ENCODE measurements at regions not wholly inside any gene's neighbourhood (a gene's known extent, or its start where the extent isn't known, plus 50 kb on each side); places are given as distances from the start of the nearest gene placed in this dataset.

DNA sequence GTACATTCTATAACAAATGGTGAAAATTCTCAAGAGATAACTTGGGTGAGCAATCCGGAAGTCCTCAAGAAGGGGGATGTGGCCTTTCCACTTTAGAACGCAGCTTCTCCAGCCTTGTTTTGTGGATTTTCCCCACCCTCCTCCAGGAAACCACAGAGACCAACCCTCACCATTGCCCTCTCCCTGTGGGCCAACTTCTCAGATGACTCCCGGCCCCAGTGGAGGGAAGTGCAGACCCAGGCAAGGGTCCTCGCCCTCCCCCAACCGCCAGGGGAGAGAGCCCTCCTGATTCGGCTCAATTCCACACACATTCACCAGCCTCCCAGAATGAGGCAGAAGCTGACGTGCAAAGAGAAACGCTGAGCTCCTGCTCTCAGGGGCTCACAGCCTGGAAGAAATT lies 277.2 kb downstream of the EIPR1 start:
- 61% methylated on average over 8 of the region's 8 CpGs; no CpG with 5 or more reads in 1 of the 2 donors for WGBS, 2 donors (ENCODE audit: low coverage in 1 of 2)
- intact Hi-C loops (cut with DNase I; ENCODE audit: low total_unique reads), result no loop called here
- TF ChIP-seq, protein P1, sequence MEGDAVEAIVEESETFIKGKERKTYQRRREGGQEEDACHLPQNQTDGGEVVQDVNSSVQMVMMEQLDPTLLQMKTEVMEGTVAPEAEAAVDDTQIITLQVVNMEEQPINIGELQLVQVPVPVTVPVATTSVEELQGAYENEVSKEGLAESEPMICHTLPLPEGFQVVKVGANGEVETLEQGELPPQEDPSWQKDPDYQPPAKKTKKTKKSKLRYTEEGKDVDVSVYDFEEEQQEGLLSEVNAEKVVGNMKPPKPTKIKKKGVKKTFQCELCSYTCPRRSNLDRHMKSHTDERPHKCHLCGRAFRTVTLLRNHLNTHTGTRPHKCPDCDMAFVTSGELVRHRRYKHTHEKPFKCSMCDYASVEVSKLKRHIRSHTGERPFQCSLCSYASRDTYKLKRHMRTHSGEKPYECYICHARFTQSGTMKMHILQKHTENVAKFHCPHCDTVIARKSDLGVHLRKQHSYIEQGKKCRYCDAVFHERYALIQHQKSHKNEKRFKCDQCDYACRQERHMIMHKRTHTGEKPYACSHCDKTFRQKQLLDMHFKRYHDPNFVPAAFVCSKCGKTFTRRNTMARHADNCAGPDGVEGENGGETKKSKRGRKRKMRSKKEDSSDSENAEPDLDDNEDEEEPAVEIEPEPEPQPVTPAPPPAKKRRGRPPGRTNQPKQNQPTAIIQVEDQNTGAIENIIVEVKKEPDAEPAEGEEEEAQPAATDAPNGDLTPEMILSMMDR (IDR thresholded peaks at IDR 0.05), result no peak
- DNase-seq, result no peak
- no peaks in the 10 kb centered on the region for H3K27me3 ChIP-seq
- H3K27ac ChIP-seq, result no peak overlapping the region
- H3K4me1 ChIP-seq, result no peaks in the 10 kb centered on the region
- no peak overlapping the region for H3K4me3 ChIP-seq
- H3K36me3 ChIP-seq, result no peaks in the 10 kb centered on the region
- in situ Hi-C loops (cut with MboI; ENCODE audit: low pct_ligation_motif_present in 1 of 4, low pct_unique_long_range_greater_than_20kb in 1 of 4, low sequenced_read_pairs in 3 of 4), result no loop called here
- H3K9me3 ChIP-seq, result no peaks in the 10 kb centered on the region

DNA sequence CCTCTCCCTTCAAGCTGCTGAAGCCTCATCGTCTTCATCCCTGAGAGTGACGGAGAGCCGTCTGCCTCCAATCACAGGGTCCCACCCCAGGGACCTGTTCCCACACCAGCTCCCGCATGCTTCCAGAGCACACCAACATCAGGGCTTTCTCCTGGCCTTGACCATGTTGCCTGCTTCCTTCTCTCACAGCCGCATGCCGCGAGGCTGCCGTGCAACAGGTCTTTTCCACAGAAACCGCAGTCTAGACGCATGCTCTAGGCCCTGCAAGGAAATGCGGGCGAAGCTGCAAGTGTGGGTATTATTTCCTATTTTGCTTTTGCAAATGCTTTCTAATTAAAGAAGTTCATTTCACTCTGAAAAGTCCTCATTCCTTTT lies 277.8 kb downstream of the EIPR1 start:
- Histone ChIP-seq H3K27me3 (no peaks in the 10 kb centered on the region), H3K4me1 (no peaks in the 10 kb centered on the region), H3K4me3 (no peak overlapping the region), H3K9me3 (no peaks in the 10 kb centered on the region), H3K36me3 (no peaks in the 10 kb centered on the region), H3K27ac (no peak overlapping the region)
- TF ChIP-seq POLR2A (IDR thresholded peaks at IDR 0.05), result no peak
- TF ChIP-seq, protein P1 (IDR thresholded peaks at IDR 0.05), result no peak
- TF ChIP-seq EP300 (IDR thresholded peaks at IDR 0.05; ENCODE audit: low read depth), result no peak
- no peak for TF ChIP-seq POLR2AphosphoS5 (IDR thresholded peaks at IDR 0.05)
- intact Hi-C loops (cut with DNase I; ENCODE audit: low total_unique reads) (no loop called here), in situ Hi-C loops (cut with MboI; ENCODE audit: low pct_ligation_motif_present in 1 of 4, low pct_unique_long_range_greater_than_20kb in 1 of 4, low sequenced_read_pairs in 3 of 4) (no loop called here)
- no peak for DNase-seq
- 83 to 86% methylated on average over 2 to 12 of the region's 12 CpGs for WGBS, 2 donors (ENCODE audit: low coverage in 1 of 2)

DNA sequence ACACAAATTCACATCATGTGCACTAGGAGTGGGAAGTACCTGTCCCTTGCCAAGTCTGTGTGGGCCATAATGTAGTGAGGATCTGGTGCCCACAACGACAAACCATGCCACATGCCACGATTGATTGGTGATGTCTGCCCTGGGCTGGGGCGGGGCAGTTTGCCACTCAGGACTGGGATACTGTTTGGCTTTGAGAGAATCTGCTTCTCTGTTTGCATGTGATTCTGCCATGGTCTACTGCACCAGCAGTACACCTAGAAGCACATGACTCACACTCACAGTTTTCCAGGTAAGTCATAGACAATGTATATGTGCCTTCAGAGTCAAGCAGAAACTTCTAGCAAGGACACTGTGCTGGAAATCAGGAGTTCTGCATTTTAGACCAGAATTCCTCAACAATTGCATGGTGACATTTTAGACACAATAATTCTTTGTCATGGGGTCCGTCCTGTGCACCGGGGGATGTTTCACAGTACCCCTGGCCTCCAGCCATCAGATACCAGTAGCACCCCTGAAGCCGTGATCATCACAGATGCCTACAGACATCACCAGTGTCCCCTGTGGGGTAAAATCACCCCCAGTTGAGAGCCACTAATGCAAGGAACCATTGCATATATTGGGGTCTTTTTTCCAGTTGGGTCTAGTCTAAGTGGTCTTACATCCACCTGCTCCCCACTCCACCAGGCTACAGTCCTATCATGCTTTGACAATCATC lies 278.3 kb downstream of the EIPR1 start:
- no peaks in the 10 kb centered on the region for H3K36me3 ChIP-seq
- 91% methylated on average over 6 of the region's 6 CpGs; no CpG with 5 or more reads in 1 of the 2 donors for WGBS, 2 donors (ENCODE audit: low coverage in 1 of 2)
- no peak for DNase-seq
- no peak for TF ChIP-seq POLR2AphosphoS5 (IDR thresholded peaks at IDR 0.05)
- TF ChIP-seq, protein P1 (IDR thresholded peaks at IDR 0.05), result no peak
- TF ChIP-seq POLR2A (IDR thresholded peaks at IDR 0.05), result no peak
- intact Hi-C loops (cut with DNase I; ENCODE audit: low total_unique reads) (no loop called here), in situ Hi-C loops (cut with MboI; ENCODE audit: low pct_ligation_motif_present in 1 of 4, low pct_unique_long_range_greater_than_20kb in 1 of 4, low sequenced_read_pairs in 3 of 4) (no loop called here)
- H3K27me3 ChIP-seq, result no peaks in the 10 kb centered on the region
- H3K4me3 ChIP-seq, result no peak overlapping the region
- no peak overlapping the region for H3K27ac ChIP-seq
- no peaks in the 10 kb centered on the region for H3K9me3 ChIP-seq
- H3K4me1 ChIP-seq, result no peaks in the 10 kb centered on the region

DNA sequence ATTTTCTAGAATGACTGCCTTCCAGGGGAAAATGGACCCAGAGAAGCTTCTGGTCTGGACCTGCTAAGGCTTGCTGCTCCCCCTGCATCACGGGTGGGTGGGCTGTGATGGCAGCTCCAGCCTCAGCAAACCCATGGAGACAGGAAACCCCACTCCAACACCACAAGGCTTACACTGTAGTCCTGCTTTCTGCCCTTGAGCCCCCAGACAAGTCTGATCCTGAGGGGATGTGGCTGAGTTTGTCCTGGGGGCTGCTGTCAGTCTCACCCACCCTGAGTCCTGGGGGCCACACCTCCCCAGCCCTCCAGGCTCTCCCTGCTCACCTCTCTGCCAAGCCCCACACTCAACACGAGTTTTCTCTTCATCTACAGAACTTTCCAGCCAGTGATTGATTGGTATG lies 279.4 kb downstream of the EIPR1 start:
- intact Hi-C loops (cut with DNase I; ENCODE audit: low total_unique reads), result no loop called here
- Histone ChIP-seq H3K4me1 (no peaks in the 10 kb centered on the region), H3K27ac (no peak overlapping the region), H3K36me3 (no peaks in the 10 kb centered on the region), H3K4me3 (no peak overlapping the region), H3K27me3 (no peaks in the 10 kb centered on the region), H3K9me3 (no peaks in the 10 kb centered on the region)
- WGBS, 2 donors (ENCODE audit: low coverage in 1 of 2), result 40% methylated on average over 2 of the region's 2 CpGs; no CpG with 5 or more reads in 1 of the 2 donors
- in situ Hi-C loops (cut with MboI; ENCODE audit: low pct_ligation_motif_present in 1 of 4, low pct_unique_long_range_greater_than_20kb in 1 of 4, low sequenced_read_pairs in 3 of 4), result no loop called here
- TF ChIP-seq POLR2A (IDR thresholded peaks at IDR 0.05), result no peak
- TF ChIP-seq, protein P1 (IDR thresholded peaks at IDR 0.05), result no peak
- TF ChIP-seq EP300 (IDR thresholded peaks at IDR 0.05; ENCODE audit: low read depth), result no peak
- no peak for TF ChIP-seq POLR2AphosphoS5 (IDR thresholded peaks at IDR 0.05)
- no peak for DNase-seq
